ENCODE measurements at regions not wholly inside any gene's neighbourhood (a gene's known extent, or its start where the extent isn't known, plus 50 kb on each side); places are given as distances from the start of the nearest gene placed in this dataset.

DNA sequence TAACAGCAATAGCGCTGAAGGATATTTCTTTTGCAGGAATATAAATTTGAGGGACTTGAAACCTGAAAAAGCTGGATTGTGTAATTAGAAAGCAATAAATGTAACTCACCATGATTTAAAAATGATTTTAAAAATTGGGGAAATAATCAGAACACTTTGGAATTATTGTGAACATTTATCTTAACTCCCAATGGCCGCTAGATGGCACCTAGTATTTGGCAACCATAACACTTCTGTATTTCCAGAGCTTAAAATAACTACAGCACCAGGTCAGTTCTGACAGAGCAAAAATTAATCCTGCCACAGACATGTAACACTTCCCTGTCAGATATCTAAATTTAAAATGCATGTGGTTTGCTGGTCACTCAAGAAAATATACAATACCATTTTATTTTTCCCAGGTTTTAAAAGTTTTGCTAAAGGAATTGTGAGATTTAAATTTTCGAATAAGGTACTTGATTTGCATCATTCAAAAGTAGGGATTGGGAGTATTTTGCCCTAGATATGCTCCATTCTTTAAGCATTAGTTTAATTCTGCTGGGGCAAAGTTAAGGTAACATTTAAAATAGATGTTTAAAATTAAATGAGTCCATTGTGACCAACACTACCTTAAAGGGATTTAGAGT lies 144.5 kb downstream of the PPP1R3A start:
- TF ChIP-seq, protein P1, sequence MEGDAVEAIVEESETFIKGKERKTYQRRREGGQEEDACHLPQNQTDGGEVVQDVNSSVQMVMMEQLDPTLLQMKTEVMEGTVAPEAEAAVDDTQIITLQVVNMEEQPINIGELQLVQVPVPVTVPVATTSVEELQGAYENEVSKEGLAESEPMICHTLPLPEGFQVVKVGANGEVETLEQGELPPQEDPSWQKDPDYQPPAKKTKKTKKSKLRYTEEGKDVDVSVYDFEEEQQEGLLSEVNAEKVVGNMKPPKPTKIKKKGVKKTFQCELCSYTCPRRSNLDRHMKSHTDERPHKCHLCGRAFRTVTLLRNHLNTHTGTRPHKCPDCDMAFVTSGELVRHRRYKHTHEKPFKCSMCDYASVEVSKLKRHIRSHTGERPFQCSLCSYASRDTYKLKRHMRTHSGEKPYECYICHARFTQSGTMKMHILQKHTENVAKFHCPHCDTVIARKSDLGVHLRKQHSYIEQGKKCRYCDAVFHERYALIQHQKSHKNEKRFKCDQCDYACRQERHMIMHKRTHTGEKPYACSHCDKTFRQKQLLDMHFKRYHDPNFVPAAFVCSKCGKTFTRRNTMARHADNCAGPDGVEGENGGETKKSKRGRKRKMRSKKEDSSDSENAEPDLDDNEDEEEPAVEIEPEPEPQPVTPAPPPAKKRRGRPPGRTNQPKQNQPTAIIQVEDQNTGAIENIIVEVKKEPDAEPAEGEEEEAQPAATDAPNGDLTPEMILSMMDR (conservative IDR thresholded peaks at IDR 0.05; ENCODE audit: low read length) = peak; percentile 79
- TF ChIP-seq EZH2phosphoT487 (IDR thresholded peaks at IDR 0.05; ENCODE audit: borderline replicate concordance) = no peak
